GM12865 (cell line): ENCODE measurements at regions not wholly inside any gene's neighbourhood (a gene's known extent, or its start where the extent isn't known, plus 50 kb on each side); places are given as distances from the start of the nearest gene placed in this dataset.

ENCODE experiments used
- DNase-seq: peaks from one replicate; pipeline ENCODE4 v3.0.0; 2010; ENCODE audit warnings: low read depth
- H3K4me3 ChIP-seq: 2 replicates; pipeline ENCODE4 v1.5.1; 2011; ENCODE audit warnings: mild to moderate bottlenecking, low read depth, low read length, control low read depth
- TF ChIP-seq, protein P1 (sequence below): IDR thresholded peaks from 2 replicates; pipeline ENCODE4 v1.5.1; 2011; ENCODE audit warnings: low read length, control low read depth, low read depth, inconsistent platforms; ENCODE audit not compliant: insufficient read depth; ENCODE audit errors: missing control alignments

DNA sequence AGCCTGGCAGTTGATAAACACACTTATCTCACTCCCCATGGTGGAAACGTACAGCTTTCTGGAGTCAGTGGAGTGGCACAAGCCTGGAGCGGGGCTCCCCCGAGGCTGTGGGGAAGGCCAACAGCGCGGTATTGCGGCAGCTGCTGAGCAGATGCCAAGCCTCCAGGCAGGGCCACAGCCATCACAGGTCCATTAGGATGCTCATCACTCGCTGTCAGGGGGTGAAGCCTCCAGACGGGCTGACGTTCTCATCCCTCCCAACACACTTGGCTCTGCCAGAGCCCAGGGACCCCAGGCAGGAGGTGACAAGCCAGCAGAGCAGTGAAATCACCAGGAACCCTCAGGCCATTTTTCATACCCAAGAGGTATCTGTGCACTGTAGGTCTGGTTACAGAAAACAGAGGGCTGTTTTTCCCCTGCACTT, 529.2 kb upstream of the KLHL29 start:
- H3K4me3 ChIP-seq, result no peak overlapping the region
- DNase-seq, result no peak
- TF ChIP-seq, protein P1, sequence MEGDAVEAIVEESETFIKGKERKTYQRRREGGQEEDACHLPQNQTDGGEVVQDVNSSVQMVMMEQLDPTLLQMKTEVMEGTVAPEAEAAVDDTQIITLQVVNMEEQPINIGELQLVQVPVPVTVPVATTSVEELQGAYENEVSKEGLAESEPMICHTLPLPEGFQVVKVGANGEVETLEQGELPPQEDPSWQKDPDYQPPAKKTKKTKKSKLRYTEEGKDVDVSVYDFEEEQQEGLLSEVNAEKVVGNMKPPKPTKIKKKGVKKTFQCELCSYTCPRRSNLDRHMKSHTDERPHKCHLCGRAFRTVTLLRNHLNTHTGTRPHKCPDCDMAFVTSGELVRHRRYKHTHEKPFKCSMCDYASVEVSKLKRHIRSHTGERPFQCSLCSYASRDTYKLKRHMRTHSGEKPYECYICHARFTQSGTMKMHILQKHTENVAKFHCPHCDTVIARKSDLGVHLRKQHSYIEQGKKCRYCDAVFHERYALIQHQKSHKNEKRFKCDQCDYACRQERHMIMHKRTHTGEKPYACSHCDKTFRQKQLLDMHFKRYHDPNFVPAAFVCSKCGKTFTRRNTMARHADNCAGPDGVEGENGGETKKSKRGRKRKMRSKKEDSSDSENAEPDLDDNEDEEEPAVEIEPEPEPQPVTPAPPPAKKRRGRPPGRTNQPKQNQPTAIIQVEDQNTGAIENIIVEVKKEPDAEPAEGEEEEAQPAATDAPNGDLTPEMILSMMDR, result no peak

DNA sequence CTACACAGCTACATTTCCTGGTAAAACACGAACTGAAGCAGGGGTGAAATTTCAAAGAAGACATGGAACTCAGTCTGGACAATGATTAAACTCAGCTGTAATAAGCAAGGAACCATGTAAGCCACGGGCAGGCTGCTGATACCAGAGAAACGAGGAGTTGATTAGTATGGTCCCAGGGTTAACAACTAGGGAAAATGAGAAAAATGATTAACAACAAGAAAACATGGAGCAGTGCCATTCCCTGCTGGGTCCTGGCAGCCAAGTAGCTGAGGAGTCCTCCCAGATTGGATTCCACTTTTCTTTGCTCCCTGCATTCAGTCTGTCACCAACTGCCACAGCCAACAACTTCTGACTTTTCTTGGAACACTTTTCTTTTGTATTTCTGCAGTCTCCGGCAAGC, 517.0 kb upstream of the KLHL29 start:
- H3K4me3 ChIP-seq, result no peak overlapping the region
- DNase-seq, result no peak
- TF ChIP-seq, protein P1, result no peak

DNA sequence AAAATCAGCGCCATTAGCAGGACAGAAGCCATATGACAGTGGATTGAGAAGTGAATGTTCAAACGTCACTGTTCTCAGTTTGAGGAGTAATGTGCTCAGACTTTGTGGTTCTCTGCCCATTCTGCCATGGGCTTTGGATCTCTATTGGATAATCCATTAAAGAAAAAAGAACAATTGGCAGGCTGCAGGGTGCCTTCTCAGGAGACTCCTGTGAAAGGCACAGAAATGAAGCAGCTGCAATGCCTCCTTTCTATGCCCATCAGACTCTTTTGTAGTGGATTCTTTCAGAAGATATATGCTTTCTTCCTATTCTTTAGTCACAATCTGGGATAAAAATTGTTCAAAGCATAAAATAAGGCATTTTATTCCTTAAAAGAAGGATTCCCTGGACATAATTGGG, 506.9 kb upstream of the KLHL29 start:
- no peak overlapping the region for H3K4me3 ChIP-seq
- DNase-seq, result no peak
- TF ChIP-seq, protein P1, result no peak

DNA sequence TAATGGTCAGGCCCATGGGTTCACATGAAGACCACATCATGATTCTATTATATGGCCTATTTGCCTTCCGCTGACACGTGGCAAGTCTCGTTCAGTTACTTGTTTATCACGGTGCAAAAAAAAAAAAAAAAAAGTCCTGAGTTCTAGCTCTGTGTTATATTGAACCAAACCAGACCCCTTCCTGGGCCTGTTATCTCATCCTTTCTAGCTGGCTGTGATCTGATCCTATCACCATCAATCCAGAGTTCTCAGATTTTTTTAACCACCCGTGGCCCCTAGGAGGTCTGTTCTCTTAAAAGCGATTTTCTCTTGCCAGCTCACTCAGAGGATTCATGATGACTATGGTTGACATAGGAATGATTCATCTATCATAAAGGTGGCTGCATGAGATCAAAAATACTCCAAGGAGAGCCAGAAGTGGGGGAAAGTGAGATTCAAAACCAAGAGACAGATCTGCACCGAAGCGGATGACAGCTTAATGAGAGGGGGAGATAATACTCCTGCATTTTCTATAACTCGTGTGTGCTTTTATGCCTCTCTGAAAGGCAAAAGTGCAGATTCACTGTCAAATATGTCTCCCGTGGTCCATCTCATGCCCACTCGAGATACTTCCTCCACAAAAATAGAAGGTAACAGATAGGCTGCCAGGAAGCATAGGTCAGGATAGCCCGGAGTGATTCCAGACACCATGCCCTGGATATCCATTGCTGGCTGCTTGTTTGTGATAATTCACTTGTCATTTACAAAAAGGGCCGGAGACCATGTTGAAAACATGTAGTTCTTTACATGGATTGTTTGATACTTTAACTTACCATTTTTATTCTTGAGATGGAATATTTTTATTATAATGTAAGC, 505.7 kb upstream of the KLHL29 start:
- H3K4me3 ChIP-seq, result no peak overlapping the region
- TF ChIP-seq, protein P1, result no peak
- DNase-seq, result no peak

DNA sequence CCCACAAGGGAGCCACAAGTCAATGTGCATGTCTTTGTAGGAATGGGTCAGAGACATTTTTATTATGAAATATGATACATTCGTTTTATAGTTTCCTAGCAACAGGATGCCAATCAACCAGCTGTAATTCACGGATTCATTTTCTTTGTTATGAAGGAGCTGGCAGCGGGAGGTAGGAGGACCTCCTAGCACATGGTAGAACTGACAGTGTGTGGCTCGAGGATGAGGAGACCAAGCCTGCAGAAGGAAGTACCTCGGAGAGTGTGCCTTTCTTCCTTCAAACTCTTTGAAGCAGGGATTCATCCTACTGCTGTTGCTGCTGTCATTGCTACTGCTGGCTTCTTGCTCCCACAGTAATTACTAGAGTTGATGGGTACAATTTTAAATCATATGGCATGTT, 504.8 kb upstream of the KLHL29 start:
- H3K4me3 ChIP-seq, result no peak overlapping the region
- TF ChIP-seq, protein P1, result no peak
- no peak for DNase-seq

DNA sequence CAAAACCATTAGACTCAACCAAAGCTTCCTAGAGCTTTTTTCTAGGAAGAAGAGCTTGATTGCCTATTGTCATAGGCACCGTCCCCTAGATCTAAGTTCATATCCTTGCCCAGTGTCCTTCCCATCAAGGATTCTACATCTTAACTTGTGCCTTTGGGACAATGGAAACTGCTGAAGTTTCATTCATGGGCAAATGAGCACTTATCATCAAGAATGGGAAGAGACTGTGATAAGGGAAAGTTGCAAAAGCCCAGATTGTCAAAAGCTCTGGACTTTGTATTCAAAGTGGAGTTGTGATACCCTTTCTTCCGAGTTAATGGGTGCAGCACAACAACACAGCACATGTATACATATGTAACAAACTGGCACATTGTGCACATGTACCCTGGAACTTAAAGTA, 503.0 kb upstream of the KLHL29 start:
- TF ChIP-seq, protein P1, result no peak
- DNase-seq, result no peak
- no peak overlapping the region for H3K4me3 ChIP-seq

DNA sequence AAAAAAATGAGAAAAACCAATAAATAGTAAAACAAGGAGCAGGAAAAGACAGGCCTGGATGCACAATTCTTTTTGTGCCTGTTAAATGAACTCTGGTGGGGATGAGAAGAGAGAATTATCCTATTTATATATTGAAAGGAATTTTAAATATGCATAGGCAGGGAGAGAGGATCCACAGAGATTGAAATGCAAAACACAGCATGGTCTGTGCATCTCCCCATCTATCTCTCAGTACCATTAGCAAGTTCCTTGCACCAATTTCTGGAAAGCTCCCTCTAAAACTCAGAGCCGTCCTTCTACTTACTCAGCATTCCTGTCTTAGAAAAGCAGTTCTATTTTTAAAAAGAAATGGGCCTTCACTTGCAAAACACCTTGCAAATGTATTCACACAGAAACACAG, 502.3 kb upstream of the KLHL29 start:
- no peak overlapping the region for H3K4me3 ChIP-seq
- TF ChIP-seq, protein P1, result no peak
- no peak for DNase-seq
